ENCODE measurements at regions not wholly inside any gene's neighbourhood (a gene's known extent, or its start where the extent isn't known, plus 50 kb on each side); places are given as distances from the start of the nearest gene placed in this dataset.
A peak's percentile ranks its signal among the peaks of the same experiment; 100 is the strongest.

DNA sequence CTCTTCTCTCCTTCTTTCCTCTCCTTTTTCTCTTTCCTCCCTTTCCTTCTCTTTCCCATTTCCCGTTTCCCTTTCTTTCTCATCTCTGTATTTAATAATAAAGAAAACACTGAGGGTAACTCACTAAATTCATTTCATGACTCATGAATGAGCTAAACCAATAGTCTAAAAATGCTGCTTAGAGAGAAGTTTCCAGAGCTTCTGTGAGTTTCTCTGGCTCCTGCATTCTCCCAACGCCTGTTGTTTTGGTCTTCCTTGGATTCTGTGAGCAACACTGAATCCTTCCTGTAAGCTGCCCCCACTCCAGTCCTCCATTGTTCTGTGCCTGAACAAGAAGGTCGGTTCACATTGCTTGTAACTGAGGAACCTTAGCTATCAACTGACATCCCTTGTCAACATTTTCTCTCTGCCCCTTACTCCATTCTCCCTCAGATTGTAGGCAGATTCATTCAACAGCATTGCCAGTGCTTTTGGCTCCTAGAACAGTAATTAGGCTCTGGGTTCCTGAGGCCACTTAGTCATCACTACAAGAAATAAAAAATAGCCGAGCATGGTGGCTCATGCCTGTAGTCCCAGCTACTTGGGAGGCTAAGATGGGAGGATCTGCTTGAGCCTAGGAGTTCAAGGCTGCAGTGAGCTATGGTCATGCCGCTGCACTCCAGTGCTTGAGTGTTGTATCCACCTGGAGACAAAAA lies 237.7 kb upstream of the KLF4 start:
- no peak for DNase-seq

DNA sequence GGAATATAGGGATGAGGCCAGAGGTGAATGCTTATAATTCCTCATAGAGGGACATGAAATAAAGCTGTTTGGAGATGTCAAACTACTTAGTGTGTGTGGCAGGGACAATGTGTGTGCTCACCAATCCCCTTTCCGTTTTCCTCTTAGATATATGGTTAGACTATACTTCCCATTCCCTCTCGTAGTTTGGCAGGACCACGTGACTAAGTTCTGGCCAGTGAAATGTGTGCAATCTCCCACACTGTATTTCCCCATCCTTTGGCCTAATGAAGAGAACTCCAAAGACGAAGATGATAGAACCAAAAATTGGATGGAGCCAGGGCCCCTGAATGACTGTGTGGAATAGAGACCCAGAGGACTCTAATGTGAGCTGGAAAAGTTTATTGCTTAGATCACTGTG lies 233.4 kb upstream of the KLF4 start:
- no peak for DNase-seq

DNA sequence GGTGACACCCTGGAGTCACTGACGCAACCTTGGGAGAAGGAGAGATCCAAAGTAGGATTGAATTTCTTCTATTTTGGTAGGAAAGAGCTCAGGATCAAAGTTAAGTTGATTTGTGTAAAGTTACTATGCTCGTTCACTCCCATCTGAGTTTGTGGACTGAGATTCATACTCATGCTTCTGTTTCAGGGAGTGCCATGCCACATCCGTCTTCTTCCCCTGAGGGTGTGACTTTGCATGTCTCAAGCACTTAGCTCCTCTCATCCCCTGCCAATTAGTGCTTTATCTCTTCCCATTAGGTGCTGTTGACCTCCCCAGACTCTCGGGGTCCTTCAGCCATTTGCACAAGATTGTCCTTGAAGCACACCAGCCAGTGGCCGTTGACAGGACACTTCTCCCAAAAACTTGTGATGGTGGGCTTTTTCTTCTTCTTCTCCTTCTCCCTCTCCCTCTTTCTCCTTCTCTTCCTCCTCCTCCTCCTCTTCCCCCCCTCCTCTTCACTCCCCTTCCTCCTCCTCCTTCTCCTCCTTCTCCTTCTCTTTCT lies 232.2 kb upstream of the KLF4 start:
- no peak for DNase-seq

DNA sequence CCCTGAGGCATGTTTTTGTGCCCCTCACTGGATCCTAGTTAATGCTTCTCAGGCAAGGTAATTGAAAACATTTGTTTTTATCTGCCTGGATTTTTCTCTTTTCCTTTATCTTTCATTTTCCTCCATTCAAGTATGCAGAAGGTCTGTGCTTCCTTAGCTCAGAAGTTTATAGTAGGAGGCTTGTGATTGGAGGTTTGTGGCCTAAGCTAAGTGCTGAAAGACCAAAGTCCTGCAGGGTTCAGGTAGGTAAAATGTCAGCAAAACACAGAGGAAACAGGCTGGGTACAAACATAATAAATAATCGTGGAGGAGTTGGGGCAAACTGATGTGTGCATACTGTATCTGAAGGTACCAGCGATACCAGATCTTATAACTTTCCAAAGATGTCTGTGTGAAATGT lies 230.9 kb upstream of the KLF4 start:
- DNase-seq = no peak

DNA sequence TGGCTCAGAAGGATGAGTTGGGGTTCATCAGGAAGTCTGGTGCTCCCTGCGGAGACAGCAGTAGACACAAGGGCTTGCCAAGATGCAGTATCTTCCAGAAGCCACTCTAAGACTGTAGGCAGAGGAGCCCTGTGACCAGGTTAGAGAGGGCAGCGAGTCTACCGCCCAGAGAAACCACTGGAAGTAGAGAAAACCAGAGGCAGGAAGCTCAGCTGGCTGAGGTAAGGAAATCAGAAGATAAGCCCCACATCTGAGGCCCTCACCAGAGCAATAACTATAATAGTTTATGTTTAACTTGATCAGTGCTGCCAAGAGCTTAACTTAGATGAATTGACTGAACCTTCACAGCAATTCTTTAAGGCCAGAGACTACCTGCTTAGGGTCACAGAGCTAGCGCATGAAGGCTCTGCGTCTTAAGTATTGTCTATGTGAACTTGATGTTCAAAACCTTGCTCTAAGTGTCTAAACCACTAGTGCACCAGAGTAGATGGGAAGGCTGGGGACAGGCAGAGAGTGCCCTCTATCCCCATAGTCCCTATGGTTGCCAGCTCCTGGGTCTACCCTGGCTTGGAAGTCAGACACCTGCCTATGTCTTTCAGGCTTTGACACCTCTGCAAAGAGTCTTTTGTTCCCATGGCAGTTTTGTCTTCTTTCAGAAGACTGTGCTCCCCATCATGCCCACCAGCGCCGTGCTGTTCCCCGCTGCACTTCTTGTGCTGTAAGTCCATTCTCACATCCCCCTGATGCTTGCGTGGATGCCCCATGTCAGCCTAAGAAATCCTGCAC lies 228.2 kb upstream of the KLF4 start:
- no peak for DNase-seq

DNA sequence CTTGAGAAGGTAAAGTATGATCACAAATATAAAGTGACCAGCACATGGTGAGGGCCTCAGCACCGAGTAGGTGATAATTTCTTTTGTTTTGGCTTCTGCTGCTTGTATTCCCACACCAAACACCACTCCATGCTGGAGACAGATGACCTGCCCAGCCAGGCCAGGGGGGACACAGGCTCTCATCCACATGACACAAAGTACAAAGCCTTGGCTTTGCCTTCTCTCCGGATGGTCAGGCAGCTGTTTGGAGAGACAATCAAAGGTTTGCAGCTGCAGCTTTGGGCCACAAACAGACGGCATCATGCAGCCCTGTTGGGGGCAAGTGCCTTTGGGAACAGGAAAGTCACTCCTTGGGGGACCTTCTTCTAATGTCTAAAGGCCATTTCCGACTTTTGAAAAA lies 226.2 kb upstream of the KLF4 start:
- DNase-seq = no peak

DNA sequence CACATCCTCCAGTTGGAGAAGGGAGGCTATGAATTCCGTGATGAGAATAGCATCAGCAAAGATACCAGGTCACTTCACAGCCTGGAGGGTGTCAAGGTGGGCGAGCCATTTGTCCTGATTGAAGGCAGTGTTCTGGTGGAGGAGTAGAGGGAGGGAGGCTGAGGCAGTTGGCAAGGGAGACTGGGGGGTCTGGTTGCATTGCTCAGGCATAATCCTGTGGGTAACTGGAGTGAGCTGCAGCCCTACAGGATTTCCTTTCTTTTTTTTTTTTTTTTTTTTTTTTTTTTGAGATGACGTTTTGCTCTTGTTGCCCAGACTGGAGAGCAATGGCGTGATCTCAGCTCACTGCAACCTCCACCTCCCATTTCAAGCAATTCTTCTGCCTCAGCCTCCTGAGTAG lies 223.9 kb upstream of the KLF4 start:
- DNase-seq = no peak

DNA sequence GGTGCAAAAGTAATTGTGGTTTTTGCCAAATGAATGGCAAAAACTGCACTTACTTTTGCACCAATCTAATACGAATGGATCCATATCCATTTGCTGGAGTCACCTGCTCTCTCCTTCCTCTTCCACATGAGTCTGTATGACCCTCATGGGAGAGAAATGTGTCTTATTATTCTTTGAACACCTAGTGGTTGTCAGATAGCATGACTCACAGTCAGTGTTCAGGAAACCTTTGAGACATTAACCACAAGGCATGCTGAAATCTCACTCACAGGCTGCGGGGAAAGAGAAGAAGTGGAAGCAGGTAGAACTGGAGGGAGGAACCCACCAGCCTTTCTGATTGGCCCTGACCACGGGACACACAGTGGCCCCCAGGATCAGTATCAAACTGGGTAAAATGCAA lies 222.8 kb upstream of the KLF4 start:
- no peak for DNase-seq

DNA sequence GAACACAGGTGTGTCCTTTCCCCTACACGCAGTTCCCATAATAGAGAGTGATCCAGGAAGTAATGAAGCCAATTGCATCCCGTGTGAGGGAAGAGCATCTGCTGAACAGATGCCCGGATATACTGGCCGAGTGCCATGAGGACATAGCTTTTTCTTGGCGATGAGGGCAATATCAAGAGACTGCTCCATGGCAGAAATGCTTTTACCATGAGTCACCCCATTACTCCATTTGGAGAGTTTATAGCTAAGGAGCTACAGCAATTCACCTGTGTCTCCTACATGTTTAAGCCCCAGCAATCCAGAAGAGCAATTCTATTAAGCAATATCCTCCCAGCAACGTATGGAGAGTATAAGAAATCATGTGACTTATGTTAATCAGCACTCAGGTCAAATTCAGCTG lies 222.0 kb upstream of the KLF4 start:
- peak; percentile 23 for DNase-seq

DNA sequence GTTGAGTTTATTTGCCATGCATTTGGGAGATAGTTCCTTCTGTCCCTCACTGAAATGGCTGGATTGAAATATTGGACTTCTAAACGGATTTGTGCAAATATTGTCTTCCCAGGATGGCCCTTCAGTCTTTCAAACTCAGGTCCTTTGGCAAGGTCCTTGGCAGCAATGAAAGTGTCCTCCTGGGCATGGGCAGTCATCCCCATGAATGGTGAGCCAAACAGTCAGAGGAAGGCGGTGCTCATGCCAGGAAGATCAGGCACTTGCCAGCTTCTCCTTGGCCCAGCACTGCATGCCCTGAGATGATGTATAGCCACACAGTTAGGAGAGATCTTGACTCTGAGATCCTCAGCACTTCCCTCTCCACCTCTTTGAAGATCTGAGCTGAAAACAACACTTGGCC lies 221.4 kb upstream of the KLF4 start:
- DNase-seq = peak; percentile 8

DNA sequence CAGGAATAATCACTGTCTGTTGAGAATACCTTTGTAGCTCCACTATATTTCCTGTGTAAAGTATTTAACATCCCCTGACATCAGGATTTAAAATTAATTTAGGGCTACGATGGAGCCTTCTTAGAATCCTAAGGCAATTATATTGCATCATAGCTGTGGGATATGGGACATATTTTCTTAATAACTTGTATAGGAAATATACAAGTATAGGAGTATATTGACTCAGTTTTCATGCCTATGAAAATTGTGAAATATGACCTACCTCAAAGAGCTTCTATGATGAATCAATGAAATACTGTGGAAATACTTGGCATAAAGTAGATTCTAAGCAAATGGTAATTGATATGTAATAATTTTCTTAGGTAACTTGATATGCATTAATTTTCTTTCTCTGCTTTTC lies 221.0 kb upstream of the KLF4 start:
- DNase-seq = no peak

DNA sequence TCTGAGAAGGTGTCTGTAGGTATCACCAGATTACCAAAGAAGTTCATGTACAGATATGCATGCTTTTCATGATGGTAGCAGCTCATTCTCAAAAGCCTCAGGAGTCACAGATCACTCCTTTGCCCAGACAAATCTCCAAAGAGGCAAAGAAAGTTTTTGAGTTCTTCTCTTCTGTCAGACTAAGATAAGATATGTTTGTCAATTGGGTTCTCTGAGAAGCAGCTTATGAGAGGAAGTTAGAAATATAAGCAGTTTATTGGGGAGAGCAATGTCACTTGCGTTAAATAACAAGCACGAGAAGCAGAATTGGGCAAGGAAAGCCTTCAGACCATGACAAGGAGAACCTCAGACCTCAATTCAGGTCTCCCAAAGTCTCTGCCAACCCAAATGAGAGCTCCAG lies 219.2 kb upstream of the KLF4 start:
- no peak for DNase-seq

DNA sequence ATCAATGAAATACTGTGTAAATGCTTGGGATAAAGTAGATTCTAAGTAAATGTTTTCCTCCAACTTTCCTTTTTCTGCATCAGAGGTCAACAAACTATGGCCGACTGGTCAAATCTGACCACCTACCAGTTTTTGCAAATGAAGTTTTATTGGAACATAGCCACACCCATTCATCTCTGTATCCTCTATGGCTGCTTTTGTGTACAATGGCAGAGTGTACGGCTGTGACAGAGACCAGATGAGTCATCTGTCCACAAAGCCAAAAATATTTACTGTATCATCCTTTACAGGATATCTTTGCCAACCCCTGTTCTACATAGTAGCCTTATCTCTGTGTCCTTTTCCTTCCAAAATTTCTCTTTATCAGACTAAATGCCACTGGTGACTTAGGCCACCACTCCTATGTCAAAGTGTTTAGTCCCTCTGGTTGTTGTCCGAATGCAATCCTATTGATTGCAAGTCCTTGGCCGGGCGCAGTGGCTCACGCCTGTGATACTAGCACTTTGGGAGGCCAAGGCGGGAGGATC lies 218.4 kb upstream of the KLF4 start:
- no peak for DNase-seq

DNA sequence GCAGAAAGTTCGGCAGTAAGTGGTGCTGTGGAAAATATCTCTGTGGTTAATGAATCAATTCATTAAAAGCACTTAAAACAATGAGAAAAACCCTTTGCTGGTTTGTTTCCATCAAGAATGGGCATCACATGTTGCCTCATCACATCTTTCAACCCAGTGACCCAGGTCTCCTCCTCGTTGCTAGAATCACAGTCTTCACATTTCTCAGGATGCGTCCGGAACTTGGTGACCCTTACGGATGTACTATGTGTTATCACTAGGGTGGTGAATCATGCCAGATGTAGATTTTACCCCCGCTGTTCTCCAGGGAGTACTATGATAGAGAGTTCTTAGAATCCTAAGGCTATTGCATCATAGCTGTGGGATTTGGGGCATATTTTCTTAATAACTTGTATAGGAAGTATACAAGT lies 217.9 kb upstream of the KLF4 start:
- DNase-seq = no peak

DNA sequence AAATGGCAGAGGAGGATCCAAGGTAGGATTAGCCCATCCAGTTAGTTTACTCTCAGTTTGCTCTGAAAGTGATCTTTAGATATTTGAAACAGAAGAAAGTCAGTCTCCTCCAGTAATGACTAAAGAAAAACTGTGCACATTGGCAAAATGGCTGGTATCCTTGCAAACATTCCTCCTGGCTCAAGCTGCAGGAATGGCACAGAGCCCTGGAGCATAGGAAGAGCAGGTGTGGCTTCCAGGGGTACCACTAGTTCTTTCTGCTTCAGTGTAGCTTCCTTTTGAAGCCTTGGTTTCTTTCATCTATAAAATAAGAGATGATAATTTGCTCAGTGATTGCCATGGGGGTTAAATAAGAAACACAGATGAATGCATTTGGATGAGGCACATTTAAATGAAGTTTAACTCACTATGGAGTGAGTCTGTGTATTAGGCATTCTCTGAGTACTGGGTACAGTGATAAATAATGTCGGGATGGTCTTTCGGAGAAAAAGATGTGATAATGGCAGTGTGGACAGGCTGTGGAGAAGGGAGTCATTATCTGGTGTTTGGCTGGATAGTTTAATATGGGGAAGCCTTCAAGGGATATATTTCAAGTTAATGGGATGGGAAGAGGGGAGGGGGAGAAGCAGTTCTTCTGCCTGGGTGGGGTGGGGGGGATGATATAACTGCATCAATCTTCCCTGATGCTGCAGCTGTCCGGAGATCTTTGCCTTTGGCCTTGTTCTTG lies 217.3 kb upstream of the KLF4 start:
- no peak for DNase-seq

DNA sequence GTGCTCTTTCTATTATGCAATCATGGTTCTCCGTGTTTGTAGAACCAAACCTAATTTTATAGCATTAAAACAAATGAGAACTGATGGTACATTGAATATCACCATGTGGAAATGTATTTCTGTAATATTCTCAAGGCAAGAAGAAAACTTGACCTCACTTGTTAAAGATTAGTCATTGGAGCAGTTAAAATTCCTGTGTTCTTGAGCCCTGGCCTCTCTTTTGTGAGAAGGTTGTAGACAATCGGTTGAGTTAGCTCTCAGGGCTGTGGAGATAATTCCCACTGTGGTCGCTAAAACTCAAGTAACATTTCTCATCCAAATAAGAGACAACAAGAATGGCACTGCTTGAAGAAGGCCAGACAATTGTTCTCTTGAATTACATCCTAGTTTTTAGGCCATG lies 216.0 kb upstream of the KLF4 start:
- no peak for DNase-seq

DNA sequence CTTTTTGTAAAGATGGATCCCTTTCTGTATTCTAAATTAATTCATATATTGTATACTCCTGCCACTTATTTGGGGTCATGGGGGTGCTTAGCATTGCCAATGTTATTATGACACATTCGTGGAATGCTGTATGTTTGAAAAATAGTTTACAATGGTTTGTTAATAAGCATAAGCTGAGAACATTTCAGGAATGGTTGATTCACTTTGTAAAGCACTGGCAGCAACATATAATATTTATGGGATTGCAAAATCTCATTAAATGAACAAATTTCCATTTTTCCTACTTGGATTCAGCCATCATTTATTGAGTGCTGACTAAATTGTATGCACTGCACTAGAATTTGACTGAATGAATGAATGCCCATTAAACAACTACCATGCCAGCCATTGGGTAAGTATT lies 215.2 kb upstream of the KLF4 start:
- DNase-seq = no peak

DNA sequence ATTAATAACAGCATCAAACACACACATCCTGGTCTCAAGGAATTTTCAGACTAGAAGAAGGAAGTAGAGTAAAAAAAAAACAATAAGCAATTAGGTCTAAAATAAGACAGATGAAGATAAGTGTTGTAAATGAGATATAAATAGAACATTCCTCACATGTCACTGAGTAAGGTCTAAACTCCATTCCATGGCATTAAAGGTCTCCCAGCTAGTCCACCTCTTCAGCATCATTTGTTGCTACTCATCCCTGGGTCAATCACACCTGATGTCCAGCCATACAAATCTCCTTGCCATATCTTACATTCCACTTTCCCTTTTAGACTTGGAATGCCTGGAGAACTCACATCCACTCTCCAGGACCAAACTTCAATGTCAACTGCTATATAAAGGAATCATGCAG lies 214.1 kb upstream of the KLF4 start:
- no peak for DNase-seq

DNA sequence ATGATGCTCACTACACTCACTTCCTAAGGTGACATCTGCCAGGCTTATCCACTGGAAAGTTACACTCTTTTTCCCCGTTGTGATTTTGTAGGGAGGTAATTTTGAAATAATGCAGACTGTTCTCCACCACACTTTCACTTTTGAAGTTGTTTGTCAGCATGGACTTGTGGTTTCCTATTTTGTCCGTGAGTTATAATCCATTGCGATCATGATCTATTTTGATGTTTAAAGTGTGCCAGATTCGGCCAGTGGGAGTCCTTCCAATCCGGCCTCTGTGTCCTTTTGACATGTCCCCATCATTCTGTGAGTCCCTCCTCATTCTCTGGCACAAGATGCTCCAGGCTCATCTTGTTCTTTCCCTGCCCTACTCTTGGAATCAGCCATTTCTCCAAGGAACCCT lies 211.3 kb upstream of the KLF4 start:
- DNase-seq = no peak

DNA sequence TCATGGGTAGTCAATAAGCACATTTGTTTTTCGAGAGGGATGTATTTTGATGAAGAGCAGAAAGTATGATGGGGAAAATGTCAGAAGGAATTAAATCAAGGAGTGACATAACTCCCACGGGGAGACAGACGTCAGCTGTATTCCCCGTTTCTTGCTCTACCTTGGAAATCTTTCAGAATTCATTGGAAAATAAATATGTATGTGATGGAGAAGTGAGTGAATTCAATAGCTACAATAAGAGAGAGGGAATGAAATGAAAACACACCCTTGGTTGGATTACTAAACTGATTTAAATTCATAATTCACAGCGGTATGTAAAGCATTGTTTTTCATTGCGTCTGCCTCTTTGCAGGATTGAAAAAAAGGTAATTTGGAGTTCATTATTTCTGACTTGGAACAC lies 209.7 kb upstream of the KLF4 start:
- DNase-seq = no peak

DNA sequence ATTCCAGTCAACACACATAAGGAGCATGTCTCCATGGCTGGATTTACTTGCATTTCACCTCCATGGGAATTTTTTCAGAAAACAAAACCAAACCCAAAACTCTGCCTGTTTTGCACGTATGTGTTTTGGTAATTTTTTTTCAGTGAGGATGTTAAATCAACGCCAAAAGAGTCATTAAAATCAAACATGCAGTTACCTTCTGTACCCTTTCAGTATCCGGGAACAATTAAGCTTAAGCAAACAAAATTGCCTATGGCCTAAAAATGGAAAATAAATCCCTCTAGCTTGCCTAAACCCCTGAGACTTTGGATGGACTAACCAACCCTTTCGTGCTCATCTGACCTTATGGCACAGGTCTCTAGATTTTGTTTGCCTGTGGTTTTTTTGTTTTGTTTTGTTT lies 209.2 kb upstream of the KLF4 start:
- peak; percentile 10 for DNase-seq

DNA sequence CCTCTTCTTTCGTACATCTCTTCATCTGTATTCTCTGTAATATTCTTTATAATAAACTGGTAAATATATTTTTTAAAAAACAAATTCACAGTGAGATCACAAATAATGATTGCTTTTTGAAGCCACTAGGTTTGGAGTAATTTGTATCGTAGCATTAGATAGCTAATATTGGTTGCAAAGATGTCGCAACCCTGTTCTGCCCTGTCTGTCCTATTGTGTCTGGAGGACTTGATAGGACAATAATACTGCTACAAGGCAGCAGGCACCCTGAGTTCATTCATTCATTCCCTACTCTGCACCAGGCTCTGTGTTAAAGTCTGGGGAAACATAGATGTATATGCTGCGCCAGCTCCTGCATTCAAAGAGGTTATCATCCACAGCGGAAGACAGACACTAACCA lies 206.7 kb upstream of the KLF4 start:
- no peak for DNase-seq

DNA sequence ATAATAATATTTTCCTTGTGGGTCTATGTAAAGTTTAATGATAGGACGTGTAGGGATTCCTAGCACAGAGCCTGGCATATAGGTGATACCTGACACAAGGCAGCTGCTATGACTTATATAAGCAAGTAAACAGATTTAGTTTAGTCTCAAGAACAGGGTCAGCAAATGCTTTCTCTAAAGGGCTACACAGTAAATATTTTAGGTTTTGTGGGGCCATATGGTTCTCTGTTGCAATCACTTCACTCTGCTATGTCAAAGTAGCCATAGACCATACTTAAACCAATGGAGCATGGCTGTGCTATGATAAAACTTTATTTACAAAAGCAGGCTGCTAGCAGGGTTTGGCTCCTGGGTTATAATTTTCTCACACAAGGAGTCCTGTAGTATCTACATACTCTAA lies 204.8 kb upstream of the KLF4 start:
- DNase-seq = no peak
